Hindlimb muscle (tissue), 1 donor: ENCODE measurements at regions not wholly inside any gene's neighbourhood (a gene's known extent, or its start where the extent isn't known, plus 50 kb on each side); places are given as distances from the start of the nearest gene placed in this dataset.

Source experiments
- DNase-seq: peaks from one replicate; pipeline ENCODE4 v3.0.0-alpha.2; 2013

- DNase-seq: peak; percentile 83
These were observed 53.7 kb upstream of the KDM4C start for GRCh38 chr9:6703898-6704639.

- DNase-seq: no peak
These were observed 55.1 kb upstream of the KDM4C start for GRCh38 chr9:6702707-6703106.

- no peak for DNase-seq
These were observed 50.6 kb upstream of the GLDC start for GRCh38 chr9:6696178-6696577.

- DNase-seq: no peak
These were observed 49.7 kb upstream of the GLDC start for GRCh38 chr9:6695121-6695814.
